GM23338 (cell line): ENCODE measurements at regions not wholly inside any gene's neighbourhood (a gene's known extent, or its start where the extent isn't known, plus 50 kb on each side); places are given as distances from the start of the nearest gene placed in this dataset.

Experiments used
- CTCF ChIP-seq, 2 experiments: fragments of 200-600 bp in 1 of 2; sonication (generic) in 1 of 2; conservative IDR thresholded peaks; 2 replicates each; pipeline versions ENCODE4 v1.5.1 to v1.6.1; 2016 to 2017; ENCODE audit warnings: antibody characterized with exemption in 2 of 2, low read depth in 2 of 2, mild to moderate bottlenecking in 2 of 2, moderate library complexity in 1 of 2
- EZH2 ChIP-seq: fragments of 200-600 bp; sonication (generic); IDR thresholded peaks from one replicate; pipeline ENCODE4 v1.8.0; 2017; ENCODE audit warnings: antibody characterized with exemption, mild to moderate bottlenecking, low read depth; ENCODE audit not compliant: unreplicated experiment
- EZH2phosphoT487 ChIP-seq: fragments of 200-600 bp; sonication (generic); IDR thresholded peaks from one replicate; pipeline ENCODE4 v1.8.1; 2018; ENCODE audit warnings: antibody characterized with exemption; ENCODE audit not compliant: unreplicated experiment
- JUNB ChIP-seq: IDR thresholded peaks from one replicate; pipeline ENCODE4 v1.6.1; 2016; ENCODE audit warnings: antibody characterized with exemption; ENCODE audit not compliant: unreplicated experiment
- POLR2AphosphoS5 ChIP-seq: IDR thresholded peaks from 2 replicates; pipeline ENCODE4 v1.6.1; 2016; ENCODE audit warnings: antibody characterized with exemption, low read depth
- STAT1 ChIP-seq: IDR thresholded peaks from one replicate; pipeline ENCODE4 v1.6.1; 2016; ENCODE audit warnings: antibody characterized with exemption; ENCODE audit not compliant: unreplicated experiment
- TF ChIP-seq, protein P1 (sequence below): IDR thresholded peaks from one replicate; pipeline ENCODE4 v1.6.1; 2018; ENCODE audit warnings: antibody characterized with exemption; ENCODE audit not compliant: unreplicated experiment

GRCh38 chr3:110165753-110166152 is 828.4 kb upstream of the DPPA4 start:
- TF ChIP-seq CTCF (conservative IDR thresholded peaks at IDR 0.05; ENCODE audit: low read depth in 2 of 2) (no peak), JUNB (no peak), EZH2 (no peak), EZH2phosphoT487 (no peak), POLR2AphosphoS5 (no peak), STAT1 (no peak)
- TF ChIP-seq, protein P1, sequence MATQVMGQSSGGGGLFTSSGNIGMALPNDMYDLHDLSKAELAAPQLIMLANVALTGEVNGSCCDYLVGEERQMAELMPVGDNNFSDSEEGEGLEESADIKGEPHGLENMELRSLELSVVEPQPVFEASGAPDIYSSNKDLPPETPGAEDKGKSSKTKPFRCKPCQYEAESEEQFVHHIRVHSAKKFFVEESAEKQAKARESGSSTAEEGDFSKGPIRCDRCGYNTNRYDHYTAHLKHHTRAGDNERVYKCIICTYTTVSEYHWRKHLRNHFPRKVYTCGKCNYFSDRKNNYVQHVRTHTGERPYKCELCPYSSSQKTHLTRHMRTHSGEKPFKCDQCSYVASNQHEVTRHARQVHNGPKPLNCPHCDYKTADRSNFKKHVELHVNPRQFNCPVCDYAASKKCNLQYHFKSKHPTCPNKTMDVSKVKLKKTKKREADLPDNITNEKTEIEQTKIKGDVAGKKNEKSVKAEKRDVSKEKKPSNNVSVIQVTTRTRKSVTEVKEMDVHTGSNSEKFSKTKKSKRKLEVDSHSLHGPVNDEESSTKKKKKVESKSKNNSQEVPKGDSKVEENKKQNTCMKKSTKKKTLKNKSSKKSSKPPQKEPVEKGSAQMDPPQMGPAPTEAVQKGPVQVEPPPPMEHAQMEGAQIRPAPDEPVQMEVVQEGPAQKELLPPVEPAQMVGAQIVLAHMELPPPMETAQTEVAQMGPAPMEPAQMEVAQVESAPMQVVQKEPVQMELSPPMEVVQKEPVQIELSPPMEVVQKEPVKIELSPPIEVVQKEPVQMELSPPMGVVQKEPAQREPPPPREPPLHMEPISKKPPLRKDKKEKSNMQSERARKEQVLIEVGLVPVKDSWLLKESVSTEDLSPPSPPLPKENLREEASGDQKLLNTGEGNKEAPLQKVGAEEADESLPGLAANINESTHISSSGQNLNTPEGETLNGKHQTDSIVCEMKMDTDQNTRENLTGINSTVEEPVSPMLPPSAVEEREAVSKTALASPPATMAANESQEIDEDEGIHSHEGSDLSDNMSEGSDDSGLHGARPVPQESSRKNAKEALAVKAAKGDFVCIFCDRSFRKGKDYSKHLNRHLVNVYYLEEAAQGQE, result no peak
